Erythroblast (primary cell): ENCODE measurements at regions not wholly inside any gene's neighbourhood (a gene's known extent, or its start where the extent isn't known, plus 50 kb on each side); places are given as distances from the start of the nearest gene placed in this dataset.

ENCODE experiments used
- GATA1 ChIP-seq: IDR thresholded peaks from 2 replicates; pipeline ENCODE4 v1.6.1; 2011; ENCODE audit warnings: low read depth, mild to moderate bottlenecking, control low read depth, low read length, moderate library complexity
- POLR2A ChIP-seq: IDR thresholded peaks from 2 replicates; pipeline ENCODE4 v1.6.1; 2011; ENCODE audit warnings: mild to moderate bottlenecking, low read length

DNA sequence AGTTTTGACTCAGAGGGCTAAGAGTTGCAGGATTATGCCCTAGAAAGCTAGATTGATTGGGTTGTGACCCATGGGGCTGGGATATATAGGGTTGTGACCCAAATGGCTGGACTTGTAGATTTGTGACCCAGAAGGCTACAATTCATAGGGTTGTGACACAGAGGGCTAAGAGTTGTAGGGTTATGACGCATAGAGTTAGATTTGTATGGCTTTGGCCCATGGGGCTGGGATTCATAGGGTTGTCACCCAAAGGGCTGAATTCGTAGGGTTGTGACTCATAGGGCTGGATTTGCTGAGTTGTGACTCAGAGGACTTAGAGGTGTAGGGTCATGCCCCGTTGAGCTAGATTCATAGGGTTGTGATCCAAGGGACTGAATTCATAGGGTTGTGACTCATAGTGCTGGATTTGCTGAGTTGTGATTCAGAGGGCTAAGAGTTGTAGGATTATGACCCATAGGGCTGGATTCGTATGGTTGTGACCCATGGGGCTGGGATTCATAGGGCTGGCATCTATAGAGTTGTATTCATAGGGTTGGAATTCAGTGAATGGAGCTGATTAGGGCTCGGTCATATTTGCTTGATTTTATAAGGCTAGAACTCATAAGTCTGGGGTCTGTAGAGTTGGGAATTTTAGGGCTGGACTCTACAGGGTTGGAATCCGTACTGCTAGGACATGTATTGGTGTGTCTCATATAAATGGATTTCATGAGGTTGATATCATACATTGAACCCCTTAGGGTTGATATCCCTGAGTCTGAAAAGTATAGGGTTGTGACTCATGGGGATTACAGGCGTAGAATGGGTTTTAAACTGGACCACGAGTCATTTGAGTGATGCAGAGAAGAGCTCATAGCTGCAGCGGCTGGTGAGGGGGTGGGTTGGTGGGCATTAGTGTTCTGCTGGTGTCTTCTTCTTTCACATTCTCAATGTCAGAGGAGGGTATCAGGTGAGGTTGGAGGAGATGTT is 125.7 kb downstream of the CRLF2 start:
- no peak for TF ChIP-seq POLR2A
- no peak for TF ChIP-seq GATA1
